Naive B cell (primary cell): ENCODE measurements at regions not wholly inside any gene's neighbourhood (a gene's known extent, or its start where the extent isn't known, plus 50 kb on each side); places are given as distances from the start of the nearest gene placed in this dataset.
"Not testable (repeated sequence)": the region's sequence is repeated elsewhere in the genome, so short reads cannot be mapped to it uniquely, and the experiment has no call there.

ENCODE experiments used
- ATAC-seq, 2 donors: fragments of 150-1000 bp; cut with Tn5 transposase; 2 replicates each; pipeline ENCODE4 v1.10.0; 2021; ENCODE audit warnings: low read depth in 2 of 2, mild to moderate bottlenecking in 2 of 2, moderate library complexity in 2 of 2
- DNase-seq: peaks from one replicate; pipeline ENCODE4 v3.0.0; 2022
- H3K27ac Mint-ChIP-seq, 6 donors: one replicate each; pipeline ENCODE4 v1.8.0; 2020 to 2022; ENCODE audit warnings: mild to moderate bottlenecking in 6 of 6, mixed read lengths in 6 of 6, moderate library complexity in 5 of 6, inconsistent platforms in 2 of 6
- H3K27me3 Mint-ChIP-seq, 3 donors: one replicate each; pipeline ENCODE4 v1.8.0; 2021 to 2022; ENCODE audit warnings: mixed read lengths in 3 of 3, mild to moderate bottlenecking in 1 of 3
- H3K36me3 Mint-ChIP-seq, 2 donors: one replicate each; pipeline ENCODE4 v1.8.0; 2020 to 2022; ENCODE audit warnings: mixed read lengths in 2 of 2, inconsistent platforms in 1 of 2, mild to moderate bottlenecking in 1 of 2
- H3K4me1 Mint-ChIP-seq, 3 donors: one replicate each; pipeline ENCODE4 v1.8.0; 2020 to 2022; ENCODE audit warnings: mixed read lengths in 3 of 3, inconsistent platforms in 1 of 3, mild to moderate bottlenecking in 1 of 3, moderate library complexity in 1 of 3
- H3K4me3 Mint-ChIP-seq, 8 donors: one replicate each; pipeline ENCODE4 v1.8.0; 2020 to 2022; ENCODE audit warnings: mild to moderate bottlenecking in 8 of 8, mixed read lengths in 8 of 8, moderate library complexity in 8 of 8, inconsistent platforms in 2 of 8
- H3K9me3 Mint-ChIP-seq, 7 donors: one replicate each; pipeline ENCODE4 v1.8.0; 2020 to 2022; ENCODE audit warnings: mixed read lengths in 7 of 7, mild to moderate bottlenecking in 5 of 7, inconsistent platforms in 2 of 7, moderate library complexity in 1 of 7

DNA sequence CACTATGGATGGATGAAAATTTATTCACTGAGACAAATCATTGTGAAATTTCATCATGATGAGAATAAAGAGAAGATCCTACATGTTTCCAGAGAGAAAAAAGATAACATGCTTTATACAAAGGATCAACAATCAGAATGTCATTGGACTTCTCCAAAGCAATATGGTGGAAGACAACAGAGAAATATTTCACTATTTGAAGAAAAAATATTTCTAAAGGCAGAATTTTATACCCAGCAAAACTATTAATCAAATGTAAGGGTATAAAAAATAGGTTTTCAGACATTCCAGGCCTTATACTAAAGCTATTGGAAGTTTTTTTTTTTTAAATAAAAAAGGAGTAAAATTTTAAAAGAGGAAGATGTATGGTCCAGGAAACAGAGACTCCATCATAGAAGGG is 100.6 kb upstream of the OLIG2 start:
- peaks cover 0 to 36% (median 24%) of the 10 kb centered on the region in 7 donors for H3K9me3 Mint-ChIP-seq
- H3K27me3 Mint-ChIP-seq = peaks cover 8 to 37% (median 11%) of the 10 kb centered on the region in 3 donors
- H3K27ac Mint-ChIP-seq = no peak overlapping the region
- no peak overlapping the region for H3K4me3 Mint-ChIP-seq
- ATAC-seq (no peak), DNase-seq (no peak)
- H3K36me3 Mint-ChIP-seq = peaks cover 8 to 12% of the 10 kb centered on the region in 2 donors
- no peaks in the 10 kb centered on the region for H3K4me1 Mint-ChIP-seq

DNA sequence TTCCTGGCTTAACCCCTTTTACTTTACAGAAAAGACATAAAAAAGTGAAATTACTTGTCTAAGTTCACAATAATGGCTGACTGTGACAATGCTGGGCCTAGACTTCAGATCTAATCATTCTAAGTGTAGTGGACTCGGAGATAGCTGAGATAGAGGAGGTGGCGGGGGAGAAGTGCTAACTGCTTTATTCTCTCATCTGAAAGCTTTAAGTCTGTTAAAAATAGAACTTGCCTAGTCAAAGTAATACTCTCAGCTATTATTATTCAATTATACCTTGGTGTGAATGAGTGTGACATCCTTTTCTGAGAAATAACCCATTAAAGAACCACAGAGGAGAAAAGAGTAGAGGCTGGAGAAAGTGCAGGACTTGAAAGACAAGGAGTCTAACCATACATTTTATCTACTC is 96.1 kb upstream of the OLIG2 start:
- DNase-seq (no peak), ATAC-seq (no peak)
- peaks cover 11 to 15% (median 14%) of the 10 kb centered on the region in 3 donors for H3K4me1 Mint-ChIP-seq

DNA sequence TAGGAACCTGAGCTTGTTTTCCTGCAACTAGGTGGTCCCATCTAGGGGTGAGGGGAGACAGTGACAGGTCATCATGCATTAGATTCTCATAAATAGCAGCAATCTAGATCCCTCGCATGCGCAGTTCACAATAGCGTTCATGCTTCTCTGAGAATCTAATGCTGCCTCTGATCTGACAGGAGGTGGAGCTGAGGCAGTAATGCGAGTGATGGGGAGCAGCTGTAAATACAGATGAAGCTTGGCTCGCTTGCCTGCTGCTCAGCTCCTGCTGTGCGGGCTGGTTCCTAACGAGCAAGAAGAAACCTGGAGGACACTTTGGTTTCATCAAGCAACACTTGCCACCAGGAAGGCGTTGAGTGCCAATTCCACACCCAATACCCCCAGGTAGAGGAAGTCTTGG is 95.1 kb upstream of the OLIG2 start:
- H3K36me3 Mint-ChIP-seq = no peaks in the 10 kb centered on the region
- DNase-seq (no peak), ATAC-seq (no peak)
- peak overlapping the region in 1 of 8 donors; percentile 12 for H3K4me3 Mint-ChIP-seq
- peaks cover 0 to 17% (median 9%) of the 10 kb centered on the region in 7 donors for H3K9me3 Mint-ChIP-seq
- peaks cover 11 to 15% (median 14%) of the 10 kb centered on the region in 3 donors for H3K4me1 Mint-ChIP-seq
- peaks cover 0 to 7% (median 4%) of the 10 kb centered on the region in 3 donors for H3K27me3 Mint-ChIP-seq
- no peak overlapping the region for H3K27ac Mint-ChIP-seq

More for the DNA sequence above, 96.1 kb upstream of the OLIG2 start:
- no peak overlapping the region for H3K4me3 Mint-ChIP-seq
- peaks cover 0 to 25% (median 18%) of the 10 kb centered on the region in 7 donors for H3K9me3 Mint-ChIP-seq
- H3K27ac Mint-ChIP-seq = no peak overlapping the region
- peaks cover 0 to 10% (median 4%) of the 10 kb centered on the region in 3 donors for H3K27me3 Mint-ChIP-seq
- peaks cover 4 to 8% of the 10 kb centered on the region in 2 donors for H3K36me3 Mint-ChIP-seq

DNA sequence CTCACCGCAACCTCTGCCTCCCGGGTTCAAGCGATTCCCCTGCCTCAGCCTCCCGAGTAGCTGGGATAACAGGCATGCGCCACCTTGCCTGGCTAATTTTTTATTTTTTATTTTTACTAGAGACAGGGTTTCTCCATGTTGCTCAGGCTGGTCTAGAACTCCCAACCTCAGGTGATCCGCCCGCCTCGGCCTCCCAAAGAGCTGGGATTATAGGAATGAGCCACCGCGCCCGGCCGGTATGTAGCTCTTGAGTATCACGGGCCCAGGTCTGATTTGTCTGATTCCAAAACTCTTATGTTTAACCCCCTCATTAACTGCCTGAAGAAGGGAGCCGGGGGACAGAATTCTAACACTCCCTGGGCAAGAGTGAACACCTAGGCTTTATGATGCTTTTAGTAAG is 91.7 kb upstream of the OLIG2 start:
- H3K27ac Mint-ChIP-seq, DNase-seq, H3K9me3 Mint-ChIP-seq, H3K4me3 Mint-ChIP-seq, H3K36me3 Mint-ChIP-seq, ATAC-seq: not testable (repeated sequence)
- Mint-ChIP-seq H3K4me1 (peaks cover 11 to 15% (median 14%) of the 10 kb centered on the region in 3 donors), H3K27me3 (peaks cover 4 to 11% (median 8%) of the 10 kb centered on the region in 3 donors)

DNA sequence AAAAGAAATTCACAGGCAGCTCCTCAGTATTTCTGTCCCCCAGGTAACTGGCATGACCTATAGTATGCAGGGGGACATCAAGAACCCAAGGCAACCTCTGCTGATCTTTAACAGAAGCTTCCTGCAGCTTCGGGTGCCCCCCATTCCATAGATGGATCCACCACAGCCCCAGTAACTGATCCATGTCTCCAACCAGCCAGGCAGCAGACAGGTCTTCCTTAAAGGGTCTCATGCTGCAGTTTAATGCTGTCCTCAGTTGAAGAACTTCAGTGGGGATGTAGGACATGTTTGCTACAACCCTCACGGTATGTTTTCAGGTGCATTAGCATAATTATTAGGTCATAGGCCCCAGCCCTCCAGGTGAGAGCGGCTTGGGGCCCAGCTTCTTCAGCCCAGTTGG is 90.9 kb upstream of the OLIG2 start:
- Mint-ChIP-seq H3K4me1 (peaks cover 11 to 15% (median 14%) of the 10 kb centered on the region in 3 donors), H3K9me3 (peaks cover 0 to 6% (median 0%) of the 10 kb centered on the region in 7 donors), H3K27me3 (peaks cover 0 to 12% (median 8%) of the 10 kb centered on the region in 3 donors), H3K27ac (no peak overlapping the region), H3K36me3 (no peaks in the 10 kb centered on the region), H3K4me3 (no peak overlapping the region)
- DNase-seq = no peak
- ATAC-seq = no peak

DNA sequence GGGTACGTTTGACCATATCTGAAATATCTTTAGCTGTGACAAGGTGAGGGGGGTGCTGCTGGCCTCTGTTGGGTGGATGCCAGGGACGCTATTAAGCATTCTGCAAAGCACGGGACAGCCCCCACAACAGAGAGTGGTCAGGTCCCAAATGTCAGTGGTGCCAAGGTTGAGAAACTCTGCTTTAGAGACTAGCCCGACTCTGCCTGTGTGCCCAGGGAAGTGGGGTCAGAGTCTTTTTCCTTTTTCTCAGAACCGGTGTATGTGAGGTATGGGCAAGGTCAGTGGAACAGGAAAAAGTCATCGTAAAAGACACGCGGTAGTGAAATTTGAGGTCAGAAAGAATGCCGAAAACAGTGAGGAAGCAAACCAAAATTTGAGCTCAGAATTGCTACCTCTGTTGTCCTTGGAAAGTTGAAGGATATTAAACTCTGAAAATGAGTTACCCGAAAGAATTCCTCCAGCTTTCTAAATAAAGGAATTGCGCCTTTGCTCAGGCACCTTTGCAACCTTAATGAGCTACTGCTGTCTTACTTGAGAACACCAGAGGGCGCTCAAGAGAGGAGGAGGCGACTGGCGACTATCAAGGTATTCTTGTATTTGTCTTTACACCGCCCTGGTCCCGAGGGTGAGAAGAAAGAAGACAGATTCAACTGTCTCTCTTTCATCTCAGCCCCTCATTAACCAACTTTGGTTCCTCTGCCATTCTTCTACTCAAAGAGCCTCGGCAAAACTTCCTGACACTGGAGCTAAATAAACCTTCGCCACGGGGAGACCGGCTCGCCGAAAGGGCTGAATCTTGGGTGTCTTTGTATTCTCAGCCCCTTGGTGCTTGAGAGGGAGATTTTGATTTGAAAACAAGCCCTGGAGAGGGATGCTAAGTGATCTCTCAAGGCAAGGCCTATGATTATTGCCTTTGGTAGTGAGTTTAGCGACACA is 85.4 kb upstream of the OLIG2 start:
- H3K9me3 Mint-ChIP-seq = peaks cover 0 to 2% (median 0%) of the 10 kb centered on the region in 7 donors
- peak in 1 of 2 donors; percentile 44 for ATAC-seq
- DNase-seq = peak; percentile 13
- H3K4me1 Mint-ChIP-seq = no peaks in the 10 kb centered on the region
- no peak overlapping the region for H3K4me3 Mint-ChIP-seq
- H3K27ac Mint-ChIP-seq = peak overlapping the region in 1 of 6 donors; percentile 90
- peaks cover 0 to 43% (median 28%) of the 10 kb centered on the region in 3 donors for H3K27me3 Mint-ChIP-seq
- no peaks in the 10 kb centered on the region for H3K36me3 Mint-ChIP-seq

DNA sequence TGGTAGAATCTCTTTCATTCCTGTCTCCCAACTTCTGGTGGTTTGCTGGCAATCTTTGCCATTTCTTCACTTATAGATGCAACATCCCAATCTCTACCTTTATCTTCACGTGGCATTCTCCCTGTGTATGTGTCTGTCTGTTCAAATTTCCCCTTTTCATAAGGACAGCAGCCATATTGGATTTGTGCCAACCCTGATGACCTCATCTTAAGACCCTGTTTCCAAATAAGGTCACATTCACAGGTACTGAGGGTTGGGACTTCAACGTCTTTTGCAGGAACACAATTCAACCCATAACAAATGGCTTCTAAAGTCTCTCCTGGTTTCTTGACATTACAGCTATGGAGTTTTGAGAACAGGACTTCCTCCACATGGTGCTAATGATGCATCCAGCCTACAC is 84.5 kb upstream of the OLIG2 start:
- no peak for ATAC-seq
- H3K27me3 Mint-ChIP-seq = peaks cover 4 to 48% (median 28%) of the 10 kb centered on the region in 3 donors

DNA sequence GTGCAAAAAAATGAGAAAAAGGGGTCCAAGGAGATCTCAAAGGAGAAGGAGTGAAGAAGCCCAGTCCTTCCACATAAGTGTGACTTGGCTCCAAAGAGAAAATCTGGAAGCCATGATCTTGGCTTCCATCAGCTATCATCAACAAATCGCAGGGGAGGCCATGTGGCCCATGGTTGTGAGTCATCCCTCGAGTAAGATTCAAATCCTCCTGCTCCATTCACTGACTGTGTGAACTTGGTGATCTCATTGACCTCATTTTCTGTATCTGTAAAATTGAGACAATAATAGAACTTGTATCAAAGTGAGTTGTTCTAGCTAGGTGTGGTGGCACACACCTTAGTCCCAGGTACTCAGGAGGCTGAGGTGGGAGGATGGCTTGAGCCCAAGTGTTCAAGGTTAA is 79.1 kb upstream of the OLIG2 start:
- H3K9me3 Mint-ChIP-seq = peaks cover 0 to 6% (median 0%) of the 10 kb centered on the region in 7 donors
- H3K4me3 Mint-ChIP-seq = no peak overlapping the region
- no peaks in the 10 kb centered on the region for H3K36me3 Mint-ChIP-seq
- H3K27me3 Mint-ChIP-seq = peaks cover 11 to 44% (median 32%) of the 10 kb centered on the region in 3 donors
- ATAC-seq (no peak), DNase-seq (no peak)
- H3K27ac Mint-ChIP-seq = no peak overlapping the region
- H3K4me1 Mint-ChIP-seq = no peaks in the 10 kb centered on the region

More for the DNA sequence above, 84.5 kb upstream of the OLIG2 start:
- no peak overlapping the region for H3K27ac Mint-ChIP-seq
- peaks cover 0 to 2% (median 0%) of the 10 kb centered on the region in 7 donors for H3K9me3 Mint-ChIP-seq
- no peak overlapping the region for H3K4me3 Mint-ChIP-seq
- no peak for DNase-seq
- no peaks in the 10 kb centered on the region for H3K36me3 Mint-ChIP-seq
- no peaks in the 10 kb centered on the region for H3K4me1 Mint-ChIP-seq

DNA sequence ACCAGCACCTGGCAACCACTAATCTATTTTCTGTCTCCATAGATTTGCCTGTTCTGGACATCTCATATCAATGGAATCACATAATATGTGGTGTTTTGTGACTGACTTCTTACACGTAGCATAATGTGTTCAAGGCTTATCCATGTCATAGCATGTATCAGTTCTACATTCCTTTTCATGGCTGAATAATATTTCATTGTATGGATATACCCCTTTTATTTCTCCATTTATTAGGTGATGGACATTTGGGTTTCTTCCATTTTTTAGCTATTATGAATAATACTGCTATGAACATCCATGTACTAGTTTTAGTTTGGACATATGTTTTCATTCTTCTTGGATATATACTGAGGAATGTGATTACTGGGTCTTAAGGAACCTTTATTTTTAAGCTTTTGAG is 78.0 kb upstream of the OLIG2 start:
- Mint-ChIP-seq H3K27ac (no peak overlapping the region), H3K4me3 (no peak overlapping the region), H3K4me1 (no peaks in the 10 kb centered on the region), H3K36me3 (no peaks in the 10 kb centered on the region), H3K9me3 (peaks cover 0 to 6% (median 0%) of the 10 kb centered on the region in 7 donors), H3K27me3 (peaks cover 11 to 53% (median 43%) of the 10 kb centered on the region in 3 donors)
- ATAC-seq (no peak), DNase-seq (no peak)

DNA sequence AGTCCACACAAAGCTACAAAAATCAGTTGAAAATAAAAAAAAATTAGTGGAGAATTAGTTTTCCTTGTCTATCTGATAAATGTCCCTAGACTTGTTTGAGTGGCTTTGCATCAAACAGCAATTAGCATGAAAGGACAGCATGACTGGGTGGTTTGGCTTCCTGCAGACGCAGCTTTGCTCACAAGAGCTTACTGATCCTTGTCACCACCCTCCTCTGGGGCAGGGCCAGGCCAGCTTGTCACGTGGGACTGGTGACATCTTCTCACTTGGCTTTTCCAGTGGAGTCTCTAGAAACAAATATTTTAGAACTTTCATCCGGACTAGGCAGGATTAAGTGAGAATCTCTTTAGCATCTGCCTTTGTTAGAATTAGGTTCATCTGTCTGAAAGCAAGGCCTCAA is 76.0 kb upstream of the OLIG2 start:
- Mint-ChIP-seq H3K36me3 (no peaks in the 10 kb centered on the region), H3K27ac (no peak overlapping the region), H3K4me1 (no peaks in the 10 kb centered on the region), H3K4me3 (no peak overlapping the region), H3K27me3 (peaks cover 24 to 53% (median 46%) of the 10 kb centered on the region in 3 donors), H3K9me3 (peaks cover 0 to 6% (median 0%) of the 10 kb centered on the region in 7 donors)
- ATAC-seq (no peak), DNase-seq (no peak)

DNA sequence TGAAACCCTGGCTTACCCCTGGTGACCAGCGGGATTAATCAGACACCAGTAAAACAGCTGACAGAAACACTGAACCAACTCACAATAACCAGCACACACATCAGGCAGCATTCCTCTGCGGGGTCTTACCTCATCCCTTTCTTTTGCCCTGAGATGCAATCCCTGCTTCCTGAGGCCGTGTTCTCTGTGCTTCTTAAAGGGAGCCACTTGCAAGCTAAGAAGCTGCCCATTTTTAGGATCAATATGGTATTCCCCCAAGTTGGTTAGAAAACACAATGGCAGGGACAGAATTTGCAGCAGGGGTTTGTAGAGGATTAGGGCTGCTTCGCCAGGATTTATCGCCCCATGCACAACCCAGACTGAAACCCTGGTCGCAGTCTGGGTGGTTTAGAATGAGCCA is 74.7 kb upstream of the OLIG2 start:
- H3K36me3 Mint-ChIP-seq = peaks cover 0 to 3% of the 10 kb centered on the region in 2 donors
- H3K4me3 Mint-ChIP-seq = no peak overlapping the region
- H3K27me3 Mint-ChIP-seq = peaks cover 33 to 64% (median 49%) of the 10 kb centered on the region in 3 donors

DNA sequence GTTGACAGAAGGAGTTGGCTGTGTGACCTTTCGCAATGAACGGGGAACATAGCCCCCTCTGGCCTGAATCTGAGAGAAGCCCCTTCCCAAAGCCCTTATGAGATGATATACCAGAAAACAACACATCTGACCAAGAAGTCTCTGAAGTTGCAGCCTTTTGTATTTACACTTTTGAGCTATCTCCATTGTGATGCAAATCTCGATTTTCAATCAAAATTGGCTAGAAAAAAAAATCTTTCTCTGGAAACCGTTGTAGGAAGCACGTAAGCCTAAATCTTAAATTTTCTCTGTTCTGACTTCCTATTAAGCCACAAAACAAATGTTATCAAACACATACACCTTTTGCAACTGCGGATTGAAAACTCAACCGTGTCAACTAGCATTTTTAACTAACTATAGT is 71.4 kb upstream of the OLIG2 start:
- no peak for DNase-seq
- H3K36me3 Mint-ChIP-seq = peaks cover 0 to 3% of the 10 kb centered on the region in 2 donors
- no peaks in the 10 kb centered on the region for H3K4me1 Mint-ChIP-seq
- no peak overlapping the region for H3K27ac Mint-ChIP-seq
- no peak overlapping the region for H3K4me3 Mint-ChIP-seq
- peaks cover 39 to 68% (median 48%) of the 10 kb centered on the region in 3 donors for H3K27me3 Mint-ChIP-seq
- no peaks in the 10 kb centered on the region for H3K9me3 Mint-ChIP-seq
- ATAC-seq = no peak

More for the DNA sequence above, 74.7 kb upstream of the OLIG2 start:
- DNase-seq = no peak
- no peak for ATAC-seq
- no peaks in the 10 kb centered on the region for H3K4me1 Mint-ChIP-seq
- peaks cover 0 to 6% (median 0%) of the 10 kb centered on the region in 7 donors for H3K9me3 Mint-ChIP-seq
- H3K27ac Mint-ChIP-seq = no peak overlapping the region

DNA sequence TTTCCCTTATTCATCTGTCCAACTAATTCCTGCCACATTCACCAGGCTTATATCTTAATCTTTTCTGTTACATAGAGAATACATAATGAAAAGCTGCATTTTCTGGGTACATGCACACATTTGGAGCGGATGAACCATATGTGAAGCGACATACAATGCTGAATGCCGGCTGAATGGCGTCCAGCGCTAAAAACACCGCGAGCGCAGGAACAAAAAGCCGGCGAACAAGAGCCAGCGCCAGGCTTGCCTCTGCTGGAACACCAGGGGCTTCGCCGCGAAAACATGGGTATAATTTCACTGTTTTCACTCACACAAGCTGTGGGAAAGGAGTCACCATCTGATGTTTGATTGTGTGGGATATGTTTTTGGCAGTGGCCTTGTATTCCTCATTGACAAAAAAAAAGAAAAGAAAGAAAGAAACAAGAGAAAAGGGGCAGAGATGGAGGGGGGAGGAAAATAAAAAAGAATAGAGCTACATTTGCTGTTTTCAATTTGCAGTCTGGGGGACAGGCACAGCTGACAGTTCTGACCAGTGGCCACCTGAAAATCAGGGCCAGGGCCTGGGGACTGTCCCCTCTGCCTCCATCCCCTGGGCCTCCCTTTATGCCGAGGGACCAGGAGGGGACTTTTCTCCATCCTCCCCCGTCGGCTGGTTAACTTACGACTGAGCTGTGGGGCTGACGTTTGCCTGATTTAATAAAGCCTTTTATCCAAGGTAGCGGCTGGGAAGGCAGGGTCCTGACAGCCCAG is 70.2 kb upstream of the OLIG2 start:
- Mint-ChIP-seq H3K36me3 (peaks cover 0 to 3% of the 10 kb centered on the region in 2 donors), H3K4me1 (no peaks in the 10 kb centered on the region), H3K27ac (no peak overlapping the region), H3K27me3 (peaks cover 42 to 77% (median 57%) of the 10 kb centered on the region in 3 donors), H3K4me3 (no peak overlapping the region), H3K9me3 (no peaks in the 10 kb centered on the region)
- DNase-seq (no peak), ATAC-seq (no peak)
